ENCODE measurements at regions not wholly inside any gene's neighbourhood (a gene's known extent, or its start where the extent isn't known, plus 50 kb on each side); places are given as distances from the start of the nearest gene placed in this dataset.
A peak's percentile ranks its signal among the peaks of the same experiment; 100 is the strongest.

- peak in 1 of 3 donors; percentile 53 for ATAC-seq
- Mint-ChIP-seq H3K4me3 (no peak overlapping the region), H3K27ac (no peak overlapping the region), H3K27me3 (ENCODE audit: low read depth in 2 of 2) (no peaks in the 10 kb centered on the region), H3K9me3 (no peaks in the 10 kb centered on the region), H3K36me3 (no peaks in the 10 kb centered on the region), H3K4me1 (peaks cover 12 to 44% of the 10 kb centered on the region in 2 donors)
- intact Hi-C loops (cut with micrococcal nuclease) = no loop called here
- TF ChIP-seq CTCF (IDR thresholded peaks at IDR 0.05) = no peak
- Histone ChIP-seq H3K4me1 (ENCODE audit: control insufficient read depth, insufficient read depth, low read length) (no peaks in the 10 kb centered on the region), H3K4me3 (ENCODE audit: low read length) (no peak overlapping the region), H3K27me3 (ENCODE audit: control insufficient read depth, insufficient read depth, low read length) (no peaks in the 10 kb centered on the region), H3K9me3 (ENCODE audit: control insufficient read depth, insufficient read depth, low read length) (no peaks in the 10 kb centered on the region), H3K36me3 (ENCODE audit: control insufficient read depth, insufficient read depth, low read length) (no peaks in the 10 kb centered on the region), H3K27ac (ENCODE audit: low read length) (no peak overlapping the region)
- WGBS (ENCODE audit: insufficient coverage) = 89% methylated on average over 5 of the region's 6 CpGs
- no peak for DNase-seq
Observed at GRCh38 chr14:71339650-71340415, 432.6 kb downstream of the PCNX1 start.

GRCh38 chr14:71341156-71341555, 433.9 kb downstream of the PCNX1 start:
- Histone ChIP-seq H3K27ac (ENCODE audit: low read length) (no peak overlapping the region), H3K27me3 (ENCODE audit: control insufficient read depth, insufficient read depth, low read length) (no peaks in the 10 kb centered on the region), H3K9me3 (ENCODE audit: control insufficient read depth, insufficient read depth, low read length) (no peaks in the 10 kb centered on the region), H3K36me3 (ENCODE audit: control insufficient read depth, insufficient read depth, low read length) (no peaks in the 10 kb centered on the region), H3K4me1 (ENCODE audit: control insufficient read depth, insufficient read depth, low read length) (peaks cover 2% of the 10 kb centered on the region), H3K4me3 (ENCODE audit: low read length) (no peak overlapping the region)
- TF ChIP-seq CTCF (IDR thresholded peaks at IDR 0.05) = no peak
- ATAC-seq = no peak
- intact Hi-C loops (cut with micrococcal nuclease) = no loop called here
- no peaks in the 10 kb centered on the region for H3K27me3 Mint-ChIP-seq (ENCODE audit: low read depth in 2 of 2)
- H3K9me3 Mint-ChIP-seq = no peaks in the 10 kb centered on the region
- H3K36me3 Mint-ChIP-seq = no peaks in the 10 kb centered on the region
- no peak overlapping the region for H3K27ac Mint-ChIP-seq
- H3K4me1 Mint-ChIP-seq = peaks cover 14 to 51% of the 10 kb centered on the region in 2 donors
- 60% methylated on average over 1 of the region's 3 CpGs for WGBS (ENCODE audit: insufficient coverage)
- DNase-seq = no peak
- no peak overlapping the region for H3K4me3 Mint-ChIP-seq

GRCh38 chr14:71343724-71344123, 436.5 kb downstream of the PCNX1 start:
- intact Hi-C loops (cut with micrococcal nuclease) = no loop called here
- H3K4me1 Mint-ChIP-seq = peaks cover 29 to 54% of the 10 kb centered on the region in 2 donors
- Histone ChIP-seq H3K36me3 (ENCODE audit: control insufficient read depth, insufficient read depth, low read length) (no peaks in the 10 kb centered on the region), H3K27ac (ENCODE audit: low read length) (no peak overlapping the region), H3K4me3 (ENCODE audit: low read length) (no peak overlapping the region), H3K4me1 (ENCODE audit: control insufficient read depth, insufficient read depth, low read length) (peaks cover 7% of the 10 kb centered on the region), H3K9me3 (ENCODE audit: control insufficient read depth, insufficient read depth, low read length) (no peaks in the 10 kb centered on the region), H3K27me3 (ENCODE audit: control insufficient read depth, insufficient read depth, low read length) (no peaks in the 10 kb centered on the region)
- 98% methylated on average over 3 of the region's 3 CpGs for WGBS (ENCODE audit: insufficient coverage)
- H3K4me3 Mint-ChIP-seq = no peak overlapping the region
- H3K27ac Mint-ChIP-seq = peak overlapping the region in 1 of 2 donors; percentile 21
- no peaks in the 10 kb centered on the region for H3K27me3 Mint-ChIP-seq (ENCODE audit: low read depth in 2 of 2)
- H3K36me3 Mint-ChIP-seq = no peaks in the 10 kb centered on the region
- no peaks in the 10 kb centered on the region for H3K9me3 Mint-ChIP-seq
- ATAC-seq (no peak), DNase-seq (no peak)
- TF ChIP-seq CTCF (IDR thresholded peaks at IDR 0.05) = no peak

- 96% methylated on average over 8 of the region's 8 CpGs for WGBS (ENCODE audit: insufficient coverage)
- H3K36me3 Mint-ChIP-seq = no peaks in the 10 kb centered on the region
- peak overlapping the region in 1 of 2 donors; percentile 5 for H3K27ac Mint-ChIP-seq
- Histone ChIP-seq H3K9me3 (ENCODE audit: control insufficient read depth, insufficient read depth, low read length) (no peaks in the 10 kb centered on the region), H3K4me1 (ENCODE audit: control insufficient read depth, insufficient read depth, low read length) (peaks cover 7% of the 10 kb centered on the region), H3K36me3 (ENCODE audit: control insufficient read depth, insufficient read depth, low read length) (no peaks in the 10 kb centered on the region), H3K27ac (ENCODE audit: low read length) (no peak overlapping the region), H3K4me3 (ENCODE audit: low read length) (no peak overlapping the region), H3K27me3 (ENCODE audit: control insufficient read depth, insufficient read depth, low read length) (no peaks in the 10 kb centered on the region)
- intact Hi-C loops (cut with micrococcal nuclease) = no loop called here
- H3K27me3 Mint-ChIP-seq (ENCODE audit: low read depth in 2 of 2) = no peaks in the 10 kb centered on the region
- DNase-seq (no peak), ATAC-seq (no peak)
- no peaks in the 10 kb centered on the region for H3K9me3 Mint-ChIP-seq
- no peak overlapping the region for H3K4me3 Mint-ChIP-seq
- TF ChIP-seq CTCF (IDR thresholded peaks at IDR 0.05) = no peak
- H3K4me1 Mint-ChIP-seq = peaks cover 33 to 57% of the 10 kb centered on the region in 2 donors
Observed at GRCh38 chr14:71344506-71344905, 437.2 kb downstream of the PCNX1 start.
